GM19238 (cell line): ENCODE measurements at regions not wholly inside any gene's neighbourhood (a gene's known extent, or its start where the extent isn't known, plus 50 kb on each side); places are given as distances from the start of the nearest gene placed in this dataset.

Experiments
- DNase-seq: peaks from one replicate; pipeline ENCODE4 v3.0.0; 2011; ENCODE audit warnings: low spot score; ENCODE audit not compliant: insufficient read length

DNA sequence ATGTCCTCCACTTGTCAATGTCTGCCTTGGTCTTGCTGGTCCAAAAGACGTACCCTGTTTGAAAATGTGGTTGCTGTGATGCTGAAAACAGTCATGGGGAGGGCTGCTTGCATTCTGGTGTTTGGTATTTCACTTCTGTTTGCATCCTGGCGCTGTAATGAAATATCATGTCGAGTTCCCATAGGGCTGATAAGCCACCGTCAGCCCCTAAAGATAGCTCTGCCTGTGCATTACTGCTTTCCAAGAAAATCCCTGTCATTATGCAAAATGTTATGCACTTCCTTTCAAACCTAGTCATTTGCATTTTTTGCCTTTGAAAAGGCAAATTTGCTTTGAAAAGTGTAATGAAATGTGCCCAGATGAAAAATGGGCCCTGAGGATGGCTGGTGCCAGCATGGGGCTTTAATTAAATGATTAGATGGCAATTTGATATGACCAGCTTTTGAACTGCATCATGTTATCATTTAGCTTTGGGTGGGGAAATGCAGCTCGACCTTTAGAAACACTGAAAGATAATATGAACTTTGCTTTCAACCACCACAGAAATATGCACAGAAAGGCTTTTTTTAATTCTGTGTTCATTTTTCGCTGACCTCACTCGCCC is 374.4 kb upstream of the SGCD start:
- no peak for DNase-seq

DNA sequence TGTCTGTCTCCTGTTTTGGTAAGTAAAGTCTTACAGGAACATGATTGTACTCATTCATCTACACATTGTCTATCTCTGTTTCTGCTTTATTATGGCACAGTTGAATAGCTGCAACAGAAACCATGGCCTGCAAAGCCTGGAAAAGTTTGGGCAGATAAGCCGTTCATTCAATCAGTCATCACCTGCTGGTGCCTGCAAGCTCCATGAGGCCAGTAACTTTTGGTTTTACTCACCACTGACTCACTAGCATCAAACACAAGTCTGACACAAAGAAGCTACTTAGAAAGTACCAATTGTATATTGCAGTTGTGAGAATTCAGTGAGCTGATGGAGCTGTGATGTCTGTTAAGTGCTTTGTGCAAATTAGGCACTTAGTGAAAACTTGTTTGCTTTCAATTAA is 373.6 kb upstream of the SGCD start:
- DNase-seq, result no peak

DNA sequence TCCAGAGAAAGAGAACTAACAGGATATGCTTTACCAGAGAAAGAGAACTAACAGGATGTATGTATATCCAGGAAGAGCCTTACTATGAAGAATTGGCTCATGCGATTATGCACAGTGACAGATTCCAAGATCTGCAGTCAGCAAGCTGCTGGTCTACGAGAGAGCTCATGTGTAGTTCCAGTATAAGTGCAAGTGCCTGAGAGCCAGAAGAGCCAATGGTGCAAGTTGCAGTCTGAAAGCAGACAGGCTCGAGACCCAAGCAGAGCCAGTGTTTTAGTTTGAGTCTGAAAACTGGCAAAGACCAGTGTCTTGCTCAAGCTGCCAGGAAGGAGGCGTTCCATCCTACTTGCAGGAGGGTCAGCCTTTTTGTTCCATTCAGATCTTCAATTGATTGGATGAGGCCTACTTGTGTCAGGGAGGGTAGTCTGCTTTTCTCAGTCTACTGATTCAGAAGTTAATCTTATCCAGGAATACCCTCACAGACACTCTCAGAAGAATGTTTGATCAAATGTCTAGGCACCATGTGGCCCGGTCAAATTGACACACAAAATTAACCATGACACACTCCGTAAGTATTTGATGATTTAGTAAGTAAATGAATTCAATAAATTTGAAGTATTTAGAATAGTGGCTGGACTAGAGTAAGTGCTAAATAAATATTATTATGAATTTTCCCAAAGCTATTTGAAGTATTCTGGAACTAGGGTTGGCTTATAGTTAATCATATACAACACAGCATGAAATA is 372.1 kb upstream of the SGCD start:
- DNase-seq, result no peak

DNA sequence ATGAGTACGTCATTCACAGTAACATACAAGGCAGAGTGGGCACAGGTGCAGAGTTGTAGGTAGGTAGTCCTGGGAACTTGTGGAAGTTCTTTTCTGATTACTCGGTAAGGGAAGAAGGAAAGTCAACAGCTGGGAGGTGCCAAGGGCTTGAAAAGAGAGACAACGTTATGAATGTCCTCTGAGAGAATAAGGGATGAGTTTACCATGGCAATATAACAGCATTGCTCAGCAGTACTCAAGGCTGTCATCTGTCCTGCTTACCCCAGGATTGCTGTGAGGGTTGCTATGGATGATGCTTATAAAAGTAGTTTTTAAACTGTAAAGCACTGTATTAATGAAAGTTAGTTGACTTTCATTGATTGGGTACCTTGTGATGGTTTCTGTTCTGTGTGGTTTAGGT is 369.1 kb upstream of the SGCD start:
- no peak for DNase-seq

DNA sequence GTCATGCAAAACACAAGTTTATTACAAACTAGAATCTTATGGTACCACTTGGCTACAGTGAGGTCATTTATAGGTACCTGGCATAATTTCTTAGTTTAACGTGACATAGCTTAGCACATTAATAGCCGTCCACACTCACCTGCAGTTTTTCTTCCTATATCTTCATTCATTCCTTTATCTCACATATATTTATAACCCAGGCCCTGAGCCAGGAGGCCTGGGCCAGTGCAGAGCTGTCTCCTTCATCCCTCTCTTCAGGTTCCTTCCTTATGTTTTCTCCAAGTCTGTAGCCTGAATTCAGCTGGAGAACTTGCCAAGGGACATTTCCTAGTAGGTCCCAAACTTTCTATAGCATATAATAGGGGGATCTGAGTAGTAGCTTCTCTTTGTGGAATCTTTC is 367.9 kb upstream of the SGCD start:
- no peak for DNase-seq

DNA sequence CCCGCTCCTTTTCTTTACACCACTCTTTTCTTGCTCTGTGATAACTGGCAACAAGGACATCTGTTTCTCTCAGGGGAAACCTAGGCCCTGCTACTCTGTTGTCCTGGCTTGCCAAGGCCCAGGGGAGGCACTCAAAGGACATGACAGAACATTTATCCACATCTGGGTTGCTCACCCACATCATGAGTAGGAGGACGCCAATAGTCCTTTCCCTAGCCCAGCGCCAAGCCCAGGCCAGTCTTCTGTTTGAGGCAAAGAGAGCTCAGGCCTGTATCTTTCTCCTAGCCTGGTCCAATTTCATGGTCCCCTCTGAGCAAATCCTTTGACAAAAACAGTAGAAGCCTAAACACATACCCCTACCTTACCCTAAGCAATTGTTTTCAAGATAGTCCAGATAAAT is 366.8 kb upstream of the SGCD start:
- no peak for DNase-seq

DNA sequence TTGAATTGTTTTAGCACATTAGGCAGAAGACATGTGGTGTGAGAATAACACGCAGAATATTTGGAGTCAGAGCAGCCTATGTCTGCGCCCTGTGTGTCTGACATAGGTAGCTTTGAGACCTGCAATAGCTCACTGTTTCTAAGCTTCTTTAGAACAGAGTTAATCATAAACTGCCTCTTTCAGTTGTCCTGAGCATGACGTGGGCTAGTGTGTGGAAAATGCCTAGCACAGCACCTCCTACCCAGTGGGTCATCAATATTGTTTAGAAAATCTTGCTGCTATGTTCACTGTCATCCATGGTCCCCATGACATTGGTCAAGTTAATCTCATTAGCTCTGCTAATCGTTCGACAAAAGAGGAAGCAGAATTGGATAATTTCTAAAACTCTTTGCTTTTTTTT is 357.4 kb upstream of the SGCD start:
- no peak for DNase-seq

DNA sequence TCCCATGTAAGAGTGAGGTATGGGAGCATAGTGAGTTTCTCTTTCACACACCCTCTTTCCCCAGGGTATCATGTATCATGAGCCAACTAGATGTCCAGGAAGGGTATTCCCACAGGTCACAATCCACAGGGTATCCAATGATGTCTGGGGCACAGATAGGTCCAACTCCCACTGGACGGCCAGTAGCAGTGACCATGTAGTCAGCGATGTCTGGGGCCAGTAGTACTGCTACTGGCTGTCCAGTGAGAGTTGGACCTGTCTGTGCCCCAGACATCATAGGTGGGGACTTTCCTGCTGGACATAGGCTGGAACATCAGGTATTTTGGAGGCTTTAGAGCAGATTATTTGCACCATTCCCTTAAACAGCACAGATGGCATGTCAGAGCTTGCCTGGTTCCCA is 352.6 kb upstream of the SGCD start:
- DNase-seq, result no peak

DNA sequence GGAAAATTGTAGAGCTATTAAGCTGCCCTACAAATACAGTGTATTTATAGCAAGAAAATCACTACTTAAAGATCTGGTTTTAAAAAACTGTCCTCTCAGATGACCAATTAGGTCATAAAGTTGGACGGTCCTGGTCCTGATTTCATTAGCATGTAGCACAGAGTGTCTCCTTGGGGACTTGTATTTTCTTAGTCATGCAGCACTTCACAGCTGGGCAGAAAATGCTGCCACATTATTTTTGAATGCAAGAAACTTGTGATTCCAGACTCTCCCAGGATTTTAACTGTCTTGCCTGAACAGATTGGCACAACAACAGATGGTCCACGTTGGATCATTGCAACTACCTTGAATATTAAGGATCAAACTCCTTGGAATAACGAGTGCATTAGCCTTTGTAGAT is 348.1 kb upstream of the SGCD start:
- DNase-seq, result no peak

DNA sequence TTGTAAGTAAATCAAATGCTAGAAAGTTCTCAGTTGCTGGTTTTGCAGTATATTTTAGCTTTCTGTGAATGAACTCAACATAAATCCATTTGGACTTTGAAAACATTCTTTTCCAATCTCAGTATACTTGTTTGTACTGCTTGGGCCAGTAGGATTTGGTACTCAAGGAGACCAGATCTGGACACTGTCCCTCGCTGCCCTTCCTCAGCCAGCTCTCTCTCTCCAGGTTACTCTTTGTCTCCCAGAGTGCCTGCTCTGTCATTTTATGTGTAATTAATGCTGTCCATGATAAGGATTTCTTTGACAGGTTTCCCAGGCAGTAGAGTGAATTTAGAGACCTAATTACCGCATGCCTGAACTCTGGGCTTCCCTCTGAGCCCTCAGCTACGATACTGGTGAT is 344.6 kb upstream of the SGCD start:
- no peak for DNase-seq

DNA sequence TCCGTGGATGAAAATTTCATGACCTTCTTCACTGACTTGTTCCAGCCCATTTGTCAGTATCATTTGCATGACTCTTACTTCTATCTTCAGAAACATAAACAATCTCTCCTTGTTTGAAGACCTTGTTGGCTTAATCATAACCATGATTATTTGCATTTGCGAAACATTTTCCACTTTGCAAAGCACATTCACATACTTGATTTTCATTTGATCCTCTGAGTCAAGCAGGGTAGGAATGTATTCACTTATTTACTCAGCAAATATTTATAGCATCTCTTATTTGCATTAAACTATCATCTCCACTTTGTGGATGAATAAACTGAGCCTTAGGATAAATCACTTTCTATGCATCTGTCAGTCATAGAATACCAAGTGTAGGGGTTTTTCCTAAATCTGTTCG is 343.0 kb upstream of the SGCD start:
- no peak for DNase-seq

DNA sequence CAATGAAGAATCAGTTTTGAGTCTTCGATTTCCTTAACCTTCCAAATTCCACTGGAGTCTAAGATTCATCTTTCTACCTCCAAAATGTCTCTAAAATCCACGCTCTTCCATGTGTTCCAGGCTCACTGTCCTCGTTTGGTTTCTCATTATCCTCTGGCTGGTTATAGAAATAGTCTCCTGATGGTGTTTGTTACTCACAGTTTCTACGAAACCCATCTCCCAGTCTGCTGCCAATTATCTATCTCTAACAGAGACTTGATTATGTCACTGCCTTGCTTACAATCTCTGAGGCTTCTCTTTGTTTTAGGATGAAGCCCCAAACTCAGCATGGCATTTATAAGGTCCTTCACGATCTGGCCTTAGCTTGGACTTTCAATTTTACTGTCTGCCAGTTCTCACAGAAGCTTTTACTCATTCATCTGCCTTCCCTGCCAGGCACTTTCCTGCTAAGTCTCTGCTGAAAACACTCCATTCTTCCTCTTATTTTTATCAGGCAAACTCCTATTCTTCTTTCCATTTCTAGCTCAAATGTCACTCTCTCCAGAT is 339.6 kb upstream of the SGCD start:
- DNase-seq, result no peak

DNA sequence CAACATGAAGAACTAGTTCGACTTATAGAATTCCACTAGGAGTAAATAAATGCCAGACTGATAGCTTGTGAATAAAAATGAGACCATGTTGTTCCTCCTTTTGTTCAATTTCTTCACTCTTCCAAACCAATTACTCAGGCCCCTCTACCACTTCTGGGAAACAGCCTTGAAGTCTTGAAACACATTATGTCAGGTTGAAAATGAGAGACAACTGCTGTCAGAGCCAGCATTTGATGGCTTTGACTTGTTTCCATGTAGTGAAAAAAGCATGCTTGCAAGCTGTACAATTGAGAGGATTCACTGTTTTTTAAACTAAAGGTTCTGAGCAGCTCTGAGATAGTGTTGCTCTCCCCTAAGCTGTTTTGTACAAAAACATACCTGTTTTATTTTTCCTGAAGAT is 337.1 kb upstream of the SGCD start:
- no peak for DNase-seq

DNA sequence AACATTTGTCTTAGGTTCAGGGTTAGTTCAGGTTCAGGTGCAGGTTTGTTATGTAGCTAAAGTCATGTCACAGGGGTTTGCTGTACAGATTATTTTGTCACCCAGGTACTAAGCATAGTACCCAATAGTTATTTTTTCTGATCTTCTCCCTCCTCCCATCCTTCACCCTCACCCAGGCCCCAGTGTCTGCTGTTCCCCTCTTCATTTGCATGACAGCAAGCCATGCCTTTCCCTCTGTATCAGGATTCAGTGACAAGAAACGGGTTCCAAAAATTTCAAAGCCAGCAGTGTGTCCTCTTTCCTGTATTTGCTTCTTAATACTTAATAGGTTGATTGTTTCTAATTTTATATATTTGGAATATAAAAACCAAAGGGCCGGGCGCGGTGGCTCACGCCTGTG is 330.8 kb upstream of the SGCD start:
- DNase-seq, result no peak

DNA sequence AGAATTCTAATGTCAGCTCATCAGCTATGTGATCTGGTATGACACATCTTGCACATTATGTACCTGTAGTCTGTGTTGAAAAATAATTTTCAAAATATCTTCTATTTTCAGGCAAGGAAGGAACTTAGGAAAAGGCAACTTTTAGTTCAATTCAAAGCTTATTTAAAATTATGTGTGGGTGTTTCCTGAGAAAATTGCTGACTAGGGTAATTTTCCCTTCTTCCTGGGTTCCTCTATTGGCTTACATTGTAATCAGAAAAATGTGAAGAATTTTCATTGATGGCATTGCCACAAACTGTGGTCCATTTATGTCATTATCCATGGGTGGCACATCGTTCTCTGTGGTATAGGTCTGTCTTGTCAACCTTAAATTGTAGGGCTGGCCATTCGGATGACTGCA is 328.7 kb upstream of the SGCD start:
- DNase-seq, result no peak

DNA sequence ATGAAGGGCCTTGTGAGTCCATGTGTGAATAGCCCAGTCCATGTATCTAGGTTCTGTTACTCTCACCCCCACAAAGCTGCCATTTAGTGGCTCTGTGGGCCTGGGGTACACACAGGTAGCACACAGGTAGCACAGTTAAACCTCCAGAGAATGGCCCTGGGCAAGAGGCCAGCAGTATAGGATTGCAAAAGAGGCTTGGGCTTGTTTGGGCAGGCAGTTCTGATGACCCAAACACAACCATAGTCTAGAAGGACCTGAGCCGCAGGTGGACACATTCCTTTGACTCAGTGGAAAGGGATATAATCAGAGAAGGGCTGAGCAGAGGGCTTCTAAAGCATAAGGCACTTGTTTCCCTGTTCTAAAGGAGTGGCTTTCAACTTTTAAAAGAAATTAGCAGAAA is 326.8 kb upstream of the SGCD start:
- DNase-seq, result no peak

DNA sequence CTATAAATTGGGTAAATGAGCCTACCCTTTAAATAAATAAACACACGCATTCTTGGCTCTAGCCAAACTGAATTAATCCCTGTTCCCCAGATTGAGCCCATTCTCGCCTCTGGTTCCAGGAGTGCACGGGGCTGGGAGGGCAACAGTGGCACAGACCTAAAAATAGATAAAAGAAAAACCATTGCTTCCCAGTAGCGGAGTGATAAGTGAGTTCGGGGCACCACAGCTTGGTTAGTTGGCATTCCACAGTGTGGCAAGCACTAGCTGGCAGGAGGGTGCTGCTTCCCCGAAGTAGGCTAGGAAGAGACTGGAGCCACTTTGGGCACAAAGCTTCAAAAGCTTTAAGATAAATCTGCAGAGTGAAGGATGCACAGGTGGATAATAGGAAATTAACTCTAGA is 322.2 kb upstream of the SGCD start:
- DNase-seq, result no peak

DNA sequence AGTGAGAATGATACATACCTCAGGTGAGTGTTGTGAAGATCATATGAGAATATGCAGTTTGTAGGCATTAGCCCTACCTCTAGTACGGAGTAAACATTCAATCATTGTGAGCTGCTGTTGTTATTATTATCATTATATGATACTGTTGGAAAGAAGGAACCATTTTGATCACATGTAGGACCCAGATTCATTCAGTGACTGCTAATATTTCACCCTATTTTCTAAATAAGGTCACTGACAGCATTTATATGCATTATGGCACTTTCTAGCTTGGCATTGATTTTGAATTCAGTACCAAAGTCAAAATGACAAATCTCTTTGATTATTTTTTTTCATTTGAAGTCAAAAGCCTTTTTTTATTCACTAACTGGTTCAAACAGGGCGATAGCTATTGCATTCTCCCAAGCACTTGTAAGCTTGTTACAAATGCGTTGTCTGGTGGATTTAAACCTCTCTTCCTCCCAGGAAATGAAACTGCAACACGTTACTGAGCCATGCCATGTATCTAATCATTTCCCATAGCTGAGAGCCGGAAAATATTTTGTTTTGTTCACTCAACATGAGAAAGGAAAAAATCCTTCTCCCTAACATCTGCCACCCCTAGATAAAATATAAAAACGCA is 320.8 kb upstream of the SGCD start:
- no peak for DNase-seq

DNA sequence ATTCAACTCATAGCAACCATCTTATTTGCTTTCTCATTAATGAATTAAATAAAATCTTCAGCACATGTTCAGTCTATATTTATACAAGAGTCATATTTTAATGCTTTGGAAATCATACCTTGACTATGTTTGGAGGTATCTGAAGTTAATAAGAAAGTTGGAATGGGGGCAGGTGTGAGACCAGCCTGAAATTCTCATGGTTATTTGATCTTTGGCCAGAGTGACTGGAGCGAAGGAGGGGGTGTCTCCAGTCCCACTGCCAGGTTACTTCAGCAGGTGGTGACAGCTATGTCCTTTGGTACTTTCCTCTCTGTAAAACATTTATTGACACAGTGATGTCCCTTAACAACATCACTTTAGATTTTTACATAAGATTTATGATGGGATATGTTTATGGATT is 318.1 kb upstream of the SGCD start:
- DNase-seq, result no peak

DNA sequence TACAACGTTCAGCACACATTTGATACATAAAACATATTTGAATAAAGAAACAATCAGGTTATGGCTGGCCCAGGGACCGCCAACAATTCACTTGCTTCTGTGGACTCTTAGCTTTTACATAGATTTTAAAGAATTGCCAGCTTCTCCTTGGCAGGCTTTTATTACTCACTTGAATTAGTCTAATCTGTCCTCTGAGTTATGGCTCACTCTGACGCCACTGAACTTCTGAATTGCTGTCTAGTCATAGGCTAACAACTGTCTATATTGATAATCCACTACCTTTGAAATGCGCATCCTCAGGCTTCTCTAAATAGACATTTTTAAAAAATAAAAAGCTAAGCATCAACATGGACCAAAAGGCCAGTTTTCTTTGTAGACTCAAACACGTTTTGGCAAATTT is 317.4 kb upstream of the SGCD start:
- no peak for DNase-seq

DNA sequence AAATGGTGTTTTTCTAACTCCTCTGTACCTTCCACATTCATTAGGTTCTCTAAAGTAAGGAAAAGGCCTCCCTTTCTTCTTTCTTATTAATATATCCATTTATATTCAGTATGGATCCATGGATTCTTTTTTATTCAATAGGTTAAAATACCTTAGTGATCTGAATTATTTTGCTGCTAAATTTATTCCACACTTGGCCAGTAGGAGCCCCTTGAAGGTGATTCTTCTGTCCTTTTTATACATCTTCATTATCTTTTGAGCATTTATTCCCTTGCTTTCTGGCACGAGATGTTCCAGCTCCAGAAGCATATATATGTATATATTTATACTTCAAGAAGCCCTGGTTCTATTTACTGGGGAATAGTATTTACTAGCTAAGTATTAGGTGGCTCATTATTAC is 311.8 kb upstream of the SGCD start:
- DNase-seq, result no peak

DNA sequence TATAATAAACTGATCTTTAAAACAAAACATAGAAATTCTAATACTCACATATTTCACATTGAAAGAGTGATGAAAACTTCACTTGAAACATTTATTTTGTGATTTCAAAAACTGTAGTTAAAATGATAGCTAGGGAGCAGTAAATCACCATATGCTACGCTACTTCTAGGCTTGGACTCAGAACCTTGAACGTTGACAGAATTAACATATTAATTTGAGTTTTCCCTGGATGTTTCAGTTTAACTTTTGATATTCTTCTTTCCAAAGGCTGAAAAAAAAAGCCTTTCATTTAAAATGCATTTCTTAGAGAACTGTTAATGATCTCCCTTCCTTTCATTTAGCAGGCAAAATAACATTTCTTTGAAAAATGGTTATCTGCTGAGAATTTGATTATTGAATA is 307.8 kb upstream of the SGCD start:
- no peak for DNase-seq
